ENCODE measurements at regions not wholly inside any gene's neighbourhood (a gene's known extent, or its start where the extent isn't known, plus 50 kb on each side); places are given as distances from the start of the nearest gene placed in this dataset.

DNA sequence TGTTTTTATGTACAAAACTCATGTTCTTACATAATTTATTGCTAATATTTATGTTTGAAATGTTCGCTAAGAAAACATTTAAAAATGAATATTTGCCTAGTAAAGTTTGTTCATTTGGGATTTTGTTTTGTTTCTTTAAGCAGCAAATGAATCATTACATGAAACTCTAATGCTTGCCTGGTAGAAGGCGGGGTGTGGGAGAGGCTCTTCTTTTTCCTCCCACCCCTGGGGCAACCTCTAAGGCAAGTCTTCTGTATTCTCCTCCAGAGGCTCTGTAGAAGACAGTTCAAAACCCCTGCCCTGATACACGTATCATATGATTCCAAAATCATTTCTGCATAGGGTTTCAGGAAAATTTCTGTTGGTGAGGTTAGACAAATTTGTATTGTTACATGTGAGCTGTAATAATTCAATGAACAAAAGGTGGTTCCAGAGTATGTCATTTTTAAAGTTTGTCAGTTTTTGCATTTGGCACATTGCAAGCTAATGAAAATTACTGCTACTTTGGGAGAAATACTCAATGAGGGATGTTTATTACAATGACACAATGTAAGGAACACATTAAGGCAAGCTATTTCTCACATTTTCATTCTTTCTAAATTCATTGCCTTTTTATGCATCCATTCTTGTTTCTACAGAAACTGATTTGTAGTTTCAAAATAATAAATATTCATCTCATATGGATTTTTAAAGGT lies 302.3 kb upstream of the UBE2E3 start:
- no peaks in the 10 kb centered on the region for H3K9me3 ChIP-seq (ENCODE audit: control insufficient read depth in 1 of 2, insufficient read depth in 1 of 2, low read depth in 1 of 2, low read length in 2 of 2)
- ATAC-seq (no peak), DNase-seq (ENCODE audit: low read depth, low spot score) (no peak)
- intact Hi-C loops (cut with micrococcal nuclease): no loop called here
- H3K4me2 ChIP-seq (ENCODE audit: low read length): no peak overlapping the region
- H3K79me2 ChIP-seq (ENCODE audit: insufficient read depth, low read length): no peaks in the 10 kb centered on the region
- H4K20me1 ChIP-seq (ENCODE audit: insufficient read depth): no peaks in the 10 kb centered on the region
- no peak overlapping the region for H3K27ac ChIP-seq (ENCODE audit: low read depth, low read length)
- POLR2A ChIA-PET: interaction anchor here (0.9 kb wide), 1 partner anchor 14 kb away, joined by 3 read pairs; no protein-coding TSS in a partner anchor
- H2AFZ ChIP-seq (ENCODE audit: low read depth, low read length, poor library complexity, severe bottlenecking): no peak overlapping the region
- BruUV-seq (replicated peaks): no TSS peak
- H3K9me2 ChIP-seq (ENCODE audit: insufficient read depth): no peaks in the 10 kb centered on the region
- TF ChIP-seq FOSL1 (IDR thresholded peaks at IDR 0.05; ENCODE audit: low read depth): no peak
- H3K36me3 ChIP-seq (ENCODE audit: control insufficient read depth in 1 of 2, insufficient read depth in 2 of 2, low read length in 2 of 2): no peaks in the 10 kb centered on the region
- no peak overlapping the region for H3K9ac ChIP-seq (ENCODE audit: low read length)
- RAD21 ChIA-PET (ENCODE audit: low non-redundant PET in 1 of 2, low total read pairs in 2 of 2, uncharacterized antibody in 2 of 2, unreplicated experiment in 2 of 2): no interaction called here
- peaks cover 0 to 13% of the 10 kb centered on the region in 2 experiments; a peak in 1 of 4 replicates for H3K4me1 ChIP-seq (ENCODE audit: control insufficient read depth in 1 of 2, insufficient read depth in 2 of 2, low read length in 2 of 2)
- H3K4me3 ChIP-seq (replicated peaks in 1 of 2; ENCODE audit: low read depth in 1 of 2, low read length in 2 of 2): no peak overlapping the region
- no peaks in the 10 kb centered on the region for H3K27me3 ChIP-seq (ENCODE audit: insufficient read depth, low read length)
- CTCF ChIA-PET: no interaction called here

DNA sequence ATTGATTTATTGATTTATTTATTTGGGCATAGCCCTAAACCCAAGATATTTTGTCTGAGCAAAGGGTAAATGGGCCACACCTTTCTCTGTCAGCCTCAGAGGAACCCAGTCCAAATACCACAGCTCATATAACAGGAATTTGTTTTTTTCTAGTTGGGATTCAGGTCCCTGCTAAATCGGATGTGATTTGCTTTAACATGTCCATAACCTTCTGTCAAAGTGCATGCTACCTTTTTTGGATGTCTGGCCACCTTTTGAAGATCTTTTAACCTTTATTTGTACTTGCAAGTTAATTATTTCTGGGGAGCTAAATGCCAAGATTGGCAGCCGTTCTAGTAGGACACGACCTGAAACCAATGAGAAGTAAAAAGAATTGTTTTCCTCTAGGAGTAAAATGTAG lies 303.2 kb upstream of the UBE2E3 start:
- Histone ChIP-seq H3K4me1 (ENCODE audit: control insufficient read depth in 1 of 2, insufficient read depth in 2 of 2, low read length in 2 of 2) (peaks cover 0 to 13% of the 10 kb centered on the region in 2 experiments; a peak in 1 of 4 replicates), H3K79me2 (ENCODE audit: insufficient read depth, low read length) (no peaks in the 10 kb centered on the region), H3K4me2 (ENCODE audit: low read length) (0 out of 2 replicates have a peak overlapping the region, but pooled peaks have one; percentile 2), H3K27me3 (ENCODE audit: insufficient read depth, low read length) (no peaks in the 10 kb centered on the region), H4K20me1 (ENCODE audit: insufficient read depth) (no peaks in the 10 kb centered on the region), H2AFZ (ENCODE audit: low read depth, low read length, poor library complexity, severe bottlenecking) (peak overlapping the region; percentile 20), H3K27ac (ENCODE audit: low read depth, low read length) (no peak overlapping the region), H3K9me3 (ENCODE audit: control insufficient read depth in 1 of 2, insufficient read depth in 1 of 2, low read depth in 1 of 2, low read length in 2 of 2) (no peaks in the 10 kb centered on the region), H3K4me3 (replicated peaks in 1 of 2; ENCODE audit: low read depth in 1 of 2, low read length in 2 of 2) (no peak overlapping the region), H3K9ac (ENCODE audit: low read length) (no peak overlapping the region), H3K9me2 (ENCODE audit: insufficient read depth) (no peaks in the 10 kb centered on the region), H3K36me3 (ENCODE audit: control insufficient read depth in 1 of 2, insufficient read depth in 2 of 2, low read length in 2 of 2) (no peaks in the 10 kb centered on the region)
- RAD21 ChIA-PET (ENCODE audit: low non-redundant PET in 1 of 2, low total read pairs in 2 of 2, uncharacterized antibody in 2 of 2, unreplicated experiment in 2 of 2): no interaction called here
- TF ChIP-seq YY1 (IDR thresholded peaks at IDR 0.05; ENCODE audit: extremely low read depth, insufficient replicate concordance, low read depth, low read length): no peak
- no peak for TF ChIP-seq SRF (IDR thresholded peaks at IDR 0.05; ENCODE audit: low read depth)
- TF ChIP-seq SIN3A (IDR thresholded peaks at IDR 0.05; ENCODE audit: low read depth): no peak
- TF ChIP-seq, protein P1, sequence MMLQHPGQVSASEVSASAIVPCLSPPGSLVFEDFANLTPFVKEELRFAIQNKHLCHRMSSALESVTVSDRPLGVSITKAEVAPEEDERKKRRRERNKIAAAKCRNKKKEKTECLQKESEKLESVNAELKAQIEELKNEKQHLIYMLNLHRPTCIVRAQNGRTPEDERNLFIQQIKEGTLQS (IDR thresholded peaks at IDR 0.05): no peak
- TF ChIP-seq, protein P2, sequence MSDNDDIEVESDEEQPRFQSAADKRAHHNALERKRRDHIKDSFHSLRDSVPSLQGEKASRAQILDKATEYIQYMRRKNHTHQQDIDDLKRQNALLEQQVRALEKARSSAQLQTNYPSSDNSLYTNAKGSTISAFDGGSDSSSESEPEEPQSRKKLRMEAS (IDR thresholded peaks at IDR 0.05): no peak
- no peak for TF ChIP-seq CBX3 (IDR thresholded peaks at IDR 0.05; ENCODE audit: low read depth)
- no peak for TF ChIP-seq JUND (IDR thresholded peaks at IDR 0.05)
- TF ChIP-seq ZFX (IDR thresholded peaks at IDR 0.05): no peak
- TF ChIP-seq, protein P3, sequence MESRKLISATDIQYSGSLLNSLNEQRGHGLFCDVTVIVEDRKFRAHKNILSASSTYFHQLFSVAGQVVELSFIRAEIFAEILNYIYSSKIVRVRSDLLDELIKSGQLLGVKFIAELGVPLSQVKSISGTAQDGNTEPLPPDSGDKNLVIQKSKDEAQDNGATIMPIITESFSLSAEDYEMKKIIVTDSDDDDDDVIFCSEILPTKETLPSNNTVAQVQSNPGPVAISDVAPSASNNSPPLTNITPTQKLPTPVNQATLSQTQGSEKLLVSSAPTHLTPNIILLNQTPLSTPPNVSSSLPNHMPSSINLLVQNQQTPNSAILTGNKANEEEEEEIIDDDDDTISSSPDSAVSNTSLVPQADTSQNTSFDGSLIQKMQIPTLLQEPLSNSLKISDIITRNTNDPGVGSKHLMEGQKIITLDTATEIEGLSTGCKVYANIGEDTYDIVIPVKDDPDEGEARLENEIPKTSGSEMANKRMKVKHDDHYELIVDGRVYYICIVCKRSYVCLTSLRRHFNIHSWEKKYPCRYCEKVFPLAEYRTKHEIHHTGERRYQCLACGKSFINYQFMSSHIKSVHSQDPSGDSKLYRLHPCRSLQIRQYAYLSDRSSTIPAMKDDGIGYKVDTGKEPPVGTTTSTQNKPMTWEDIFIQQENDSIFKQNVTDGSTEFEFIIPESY (IDR thresholded peaks at IDR 0.05; ENCODE audit: extremely low read depth, insufficient replicate concordance, low read length): no peak
- DNase-seq (ENCODE audit: low read depth, low spot score) (no peak), ATAC-seq (no peak)
- CTCF ChIA-PET: no interaction called here
- POLR2A ChIA-PET: interaction anchor here (0.9 kb wide), 1 partner anchor 13 kb away, joined by 3 read pairs; no protein-coding TSS in a partner anchor
- intact Hi-C loops (cut with micrococcal nuclease): no loop called here
- BruUV-seq (replicated peaks): no TSS peak
